Activated naive CD4-positive, alpha-beta T cell treated with anti-CD3 and anti-CD28 coated beads, Interleukin-2, amount 50 U/mL, for 24 hours (primary cell): ENCODE measurements at regions not wholly inside any gene's neighbourhood (a gene's known extent, or its start where the extent isn't known, plus 50 kb on each side); places are given as distances from the start of the nearest gene placed in this dataset.

Experiments
- H3K27ac Mint-ChIP-seq: one replicate; pipeline ENCODE4 v1.8.0; 2021; ENCODE audit warnings: mild to moderate bottlenecking, mixed read lengths
- H3K27me3 Mint-ChIP-seq: one replicate; pipeline ENCODE4 v1.8.0; 2021; ENCODE audit warnings: mixed read lengths
- H3K36me3 Mint-ChIP-seq: one replicate; pipeline ENCODE4 v1.8.0; 2021; ENCODE audit warnings: mixed read lengths
- H3K4me1 Mint-ChIP-seq: one replicate; pipeline ENCODE4 v1.8.0; 2021; ENCODE audit warnings: mixed read lengths
- H3K4me3 Mint-ChIP-seq: one replicate; pipeline ENCODE4 v1.8.0; 2021; ENCODE audit warnings: mild to moderate bottlenecking, mixed read lengths
- H3K9me3 Mint-ChIP-seq: one replicate; pipeline ENCODE4 v1.8.0; 2021; ENCODE audit warnings: mixed read lengths

- Mint-ChIP-seq H3K27me3 (no peaks in the 10 kb centered on the region), H3K36me3 (no peaks in the 10 kb centered on the region), H3K4me3 (peak overlapping the region; percentile 68), H3K4me1 (peaks cover 55% of the 10 kb centered on the region), H3K9me3 (no peaks in the 10 kb centered on the region), H3K27ac (peak overlapping the region; percentile 80)
These were observed 264.0 kb upstream of the CXCR4 start for GRCh38 chr2:136381722-136382633.

GRCh38 chr2:136381245-136381644, 263.3 kb upstream of the CXCR4 start:
- Mint-ChIP-seq H3K9me3 (no peaks in the 10 kb centered on the region), H3K27ac (peak overlapping the region; percentile 80), H3K4me1 (peaks cover 63% of the 10 kb centered on the region), H3K27me3 (no peaks in the 10 kb centered on the region), H3K4me3 (peak overlapping the region; percentile 68), H3K36me3 (no peaks in the 10 kb centered on the region)

- no peaks in the 10 kb centered on the region for H3K9me3 Mint-ChIP-seq
- no peaks in the 10 kb centered on the region for H3K27me3 Mint-ChIP-seq
- no peak overlapping the region for H3K27ac Mint-ChIP-seq
- no peaks in the 10 kb centered on the region for H3K36me3 Mint-ChIP-seq
- peaks cover 71% of the 10 kb centered on the region for H3K4me1 Mint-ChIP-seq
- H3K4me3 Mint-ChIP-seq, result no peak overlapping the region
These were observed 261.0 kb upstream of the CXCR4 start for GRCh38 chr2:136378712-136379595.

- Mint-ChIP-seq H3K27ac (peak overlapping the region; percentile 79), H3K36me3 (no peaks in the 10 kb centered on the region), H3K27me3 (no peaks in the 10 kb centered on the region), H3K4me3 (no peak overlapping the region), H3K9me3 (no peaks in the 10 kb centered on the region), H3K4me1 (peaks cover 59% of the 10 kb centered on the region)
These were observed 259.8 kb upstream of the CXCR4 start for GRCh38 chr2:136377423-136378382.

- Mint-ChIP-seq H3K27me3 (no peaks in the 10 kb centered on the region), H3K4me3 (no peak overlapping the region), H3K9me3 (no peaks in the 10 kb centered on the region), H3K27ac (peak overlapping the region; percentile 79), H3K4me1 (peaks cover 50% of the 10 kb centered on the region), H3K36me3 (no peaks in the 10 kb centered on the region)
These were observed 258.9 kb upstream of the CXCR4 start for GRCh38 chr2:136376798-136377211.

- no peaks in the 10 kb centered on the region for H3K36me3 Mint-ChIP-seq
- H3K4me3 Mint-ChIP-seq, result no peak overlapping the region
- no peaks in the 10 kb centered on the region for H3K9me3 Mint-ChIP-seq
- H3K4me1 Mint-ChIP-seq, result peaks cover 44% of the 10 kb centered on the region
- no peak overlapping the region for H3K27ac Mint-ChIP-seq
- H3K27me3 Mint-ChIP-seq, result no peaks in the 10 kb centered on the region
These were observed 258.3 kb upstream of the CXCR4 start for GRCh38 chr2:136376211-136376610.

- peak overlapping the region; percentile 19 for H3K4me3 Mint-ChIP-seq
- no peaks in the 10 kb centered on the region for H3K27me3 Mint-ChIP-seq
- H3K36me3 Mint-ChIP-seq, result no peaks in the 10 kb centered on the region
- no peaks in the 10 kb centered on the region for H3K9me3 Mint-ChIP-seq
- H3K27ac Mint-ChIP-seq, result peak overlapping the region; percentile 6
- H3K4me1 Mint-ChIP-seq, result peaks cover 44% of the 10 kb centered on the region
These were observed 257.3 kb upstream of the CXCR4 start for GRCh38 chr2:136375017-136375901.

- Mint-ChIP-seq H3K27me3 (no peaks in the 10 kb centered on the region), H3K4me3 (no peak overlapping the region), H3K9me3 (no peaks in the 10 kb centered on the region), H3K36me3 (no peaks in the 10 kb centered on the region), H3K27ac (no peak overlapping the region), H3K4me1 (peaks cover 41% of the 10 kb centered on the region)
These were observed 255.9 kb upstream of the CXCR4 start for GRCh38 chr2:136373841-136374240.

GRCh38 chr2:136373029-136373428, 255.1 kb upstream of the CXCR4 start:
- Mint-ChIP-seq H3K4me3 (no peak overlapping the region), H3K9me3 (no peaks in the 10 kb centered on the region), H3K27me3 (no peaks in the 10 kb centered on the region), H3K4me1 (peaks cover 36% of the 10 kb centered on the region), H3K27ac (no peak overlapping the region), H3K36me3 (no peaks in the 10 kb centered on the region)

GRCh38 chr2:136363900-136364299, 246.0 kb upstream of the CXCR4 start:
- no peaks in the 10 kb centered on the region for H3K27me3 Mint-ChIP-seq
- peaks cover 3% of the 10 kb centered on the region for H3K36me3 Mint-ChIP-seq
- H3K9me3 Mint-ChIP-seq, result peaks cover 7% of the 10 kb centered on the region
- H3K27ac Mint-ChIP-seq, result no peak overlapping the region
- H3K4me1 Mint-ChIP-seq, result peaks cover 35% of the 10 kb centered on the region
- no peak overlapping the region for H3K4me3 Mint-ChIP-seq

- no peak overlapping the region for H3K4me3 Mint-ChIP-seq
- H3K27me3 Mint-ChIP-seq, result no peaks in the 10 kb centered on the region
- peaks cover 39% of the 10 kb centered on the region for H3K4me1 Mint-ChIP-seq
- no peak overlapping the region for H3K27ac Mint-ChIP-seq
- H3K36me3 Mint-ChIP-seq, result peaks cover 3% of the 10 kb centered on the region
- peaks cover 7% of the 10 kb centered on the region for H3K9me3 Mint-ChIP-seq
These were observed 245.5 kb upstream of the CXCR4 start for GRCh38 chr2:136363470-136363869.

- peaks cover 3% of the 10 kb centered on the region for H3K36me3 Mint-ChIP-seq
- H3K4me1 Mint-ChIP-seq, result peaks cover 42% of the 10 kb centered on the region
- H3K4me3 Mint-ChIP-seq, result no peak overlapping the region
- H3K9me3 Mint-ChIP-seq, result peaks cover 5% of the 10 kb centered on the region
- H3K27me3 Mint-ChIP-seq, result no peaks in the 10 kb centered on the region
- peak overlapping the region; percentile 8 for H3K27ac Mint-ChIP-seq
These were observed 244.9 kb upstream of the CXCR4 start for GRCh38 chr2:136362676-136363390.

- H3K36me3 Mint-ChIP-seq, result no peaks in the 10 kb centered on the region
- H3K27ac Mint-ChIP-seq, result peak overlapping the region; percentile 14
- H3K4me3 Mint-ChIP-seq, result no peak overlapping the region
- H3K27me3 Mint-ChIP-seq, result no peaks in the 10 kb centered on the region
- H3K9me3 Mint-ChIP-seq, result no peaks in the 10 kb centered on the region
- peaks cover 42% of the 10 kb centered on the region for H3K4me1 Mint-ChIP-seq
These were observed 243.6 kb upstream of the CXCR4 start for GRCh38 chr2:136361521-136361920.

GRCh38 chr2:136360790-136361189, 242.8 kb upstream of the CXCR4 start:
- Mint-ChIP-seq H3K27ac (no peak overlapping the region), H3K4me3 (no peak overlapping the region), H3K36me3 (no peaks in the 10 kb centered on the region), H3K27me3 (no peaks in the 10 kb centered on the region), H3K4me1 (peaks cover 46% of the 10 kb centered on the region), H3K9me3 (no peaks in the 10 kb centered on the region)
